ENCODE measurements at regions not wholly inside any gene's neighbourhood (a gene's known extent, or its start where the extent isn't known, plus 50 kb on each side); places are given as distances from the start of the nearest gene placed in this dataset.
"Not testable (repeated sequence)": the region's sequence is repeated elsewhere in the genome, so short reads cannot be mapped to it uniquely, and the experiment has no call there.

DNA sequence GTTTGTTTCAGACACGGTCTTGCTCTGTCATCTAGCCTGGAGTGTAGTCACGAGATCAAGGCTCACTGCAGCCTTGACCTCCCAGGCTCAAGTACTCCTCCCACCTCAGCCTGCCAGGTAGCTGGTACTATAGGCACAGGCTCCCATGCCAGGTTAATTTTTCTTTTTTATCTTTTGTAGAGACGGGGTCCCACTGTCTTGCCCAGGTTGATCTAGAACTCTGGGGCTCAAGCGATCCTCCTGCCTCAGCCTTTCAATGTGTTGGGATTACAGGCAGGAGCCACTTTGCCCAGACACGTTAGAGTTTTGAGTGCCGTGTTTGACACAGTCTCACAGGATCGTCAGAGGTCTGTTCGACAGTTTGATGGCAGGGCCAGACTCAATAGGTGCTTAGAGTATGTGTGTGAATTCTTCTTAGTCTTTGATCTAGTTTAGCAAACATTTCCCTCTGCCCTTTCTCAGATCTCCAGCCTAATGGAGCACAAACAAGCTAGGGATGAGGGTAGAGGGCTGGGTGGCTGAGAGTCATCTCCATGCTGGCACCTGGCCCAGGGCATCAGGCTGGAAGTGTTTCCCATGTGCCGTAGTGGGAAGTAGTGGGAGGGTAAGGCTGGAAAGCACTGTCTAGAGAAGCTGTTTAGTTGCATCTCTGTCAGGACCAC lies 66.1 kb upstream of the DLG1 start:
- WGBS, 2 donors: 74 to 84% methylated on average over 9 of the region's 9 CpGs
- H3K27me3 ChIP-seq: no peaks in the 10 kb centered on the region
- TF ChIP-seq EP300 (IDR thresholded peaks at IDR 0.05) (no peak), POLR2A (IDR thresholded peaks at IDR 0.05) (no peak)
- TF ChIP-seq, protein P1, sequence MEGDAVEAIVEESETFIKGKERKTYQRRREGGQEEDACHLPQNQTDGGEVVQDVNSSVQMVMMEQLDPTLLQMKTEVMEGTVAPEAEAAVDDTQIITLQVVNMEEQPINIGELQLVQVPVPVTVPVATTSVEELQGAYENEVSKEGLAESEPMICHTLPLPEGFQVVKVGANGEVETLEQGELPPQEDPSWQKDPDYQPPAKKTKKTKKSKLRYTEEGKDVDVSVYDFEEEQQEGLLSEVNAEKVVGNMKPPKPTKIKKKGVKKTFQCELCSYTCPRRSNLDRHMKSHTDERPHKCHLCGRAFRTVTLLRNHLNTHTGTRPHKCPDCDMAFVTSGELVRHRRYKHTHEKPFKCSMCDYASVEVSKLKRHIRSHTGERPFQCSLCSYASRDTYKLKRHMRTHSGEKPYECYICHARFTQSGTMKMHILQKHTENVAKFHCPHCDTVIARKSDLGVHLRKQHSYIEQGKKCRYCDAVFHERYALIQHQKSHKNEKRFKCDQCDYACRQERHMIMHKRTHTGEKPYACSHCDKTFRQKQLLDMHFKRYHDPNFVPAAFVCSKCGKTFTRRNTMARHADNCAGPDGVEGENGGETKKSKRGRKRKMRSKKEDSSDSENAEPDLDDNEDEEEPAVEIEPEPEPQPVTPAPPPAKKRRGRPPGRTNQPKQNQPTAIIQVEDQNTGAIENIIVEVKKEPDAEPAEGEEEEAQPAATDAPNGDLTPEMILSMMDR (IDR thresholded peaks at IDR 0.05): no peak
- no peak overlapping the region for H3K27ac ChIP-seq
- H3K36me3 ChIP-seq: no peaks in the 10 kb centered on the region
- no peak for DNase-seq (ENCODE audit: low spot score in 2 of 2)
- H3K4me1 ChIP-seq: peaks cover 0 to 13% (median 4%) of the 10 kb centered on the region in 4 donors
- H3K9me3 ChIP-seq: peaks cover 0 to 7% (median 2%) of the 10 kb centered on the region in 4 donors
- no peak overlapping the region for H3K4me3 ChIP-seq

DNA sequence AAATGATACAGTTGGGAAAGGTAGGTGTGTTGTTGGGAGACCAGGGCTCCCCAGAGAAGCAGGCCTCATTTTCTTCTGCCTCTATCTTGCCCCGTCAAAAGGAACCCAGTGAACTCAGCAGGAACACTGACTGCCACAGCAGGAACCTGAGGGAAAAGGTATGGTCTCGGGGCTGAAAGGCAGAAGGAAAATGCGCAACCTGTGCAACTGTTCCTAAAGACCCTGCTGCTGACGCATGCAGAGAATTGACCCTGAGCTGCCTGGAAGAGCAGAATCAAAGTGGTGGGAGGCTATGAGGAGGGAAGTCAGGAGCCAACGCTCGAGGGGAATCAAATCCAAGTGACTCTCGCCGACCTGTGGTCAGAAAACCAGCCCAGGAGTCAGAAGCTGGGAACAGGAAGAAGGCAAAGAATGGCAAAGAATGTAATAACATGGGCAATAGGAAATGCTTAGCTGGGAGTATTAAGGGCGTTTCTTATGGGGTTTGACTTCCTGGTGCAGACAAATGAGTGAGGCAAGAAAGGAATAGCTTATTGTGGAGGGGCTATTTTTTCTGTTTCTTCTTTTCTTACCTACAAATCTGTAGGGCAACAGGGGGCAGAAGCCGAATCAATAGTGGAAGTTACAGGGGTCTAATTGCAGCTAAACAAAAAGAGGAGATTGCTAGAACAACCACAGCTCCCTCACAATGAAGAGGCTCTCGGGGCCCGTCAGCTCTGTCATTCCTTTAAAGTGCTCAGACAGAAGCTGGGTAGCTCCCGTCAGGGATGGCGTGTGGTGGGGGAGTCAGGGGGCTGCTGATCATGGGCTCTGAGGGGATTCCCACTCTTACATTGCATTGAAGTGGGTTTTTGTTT lies 65.4 kb upstream of the DLG1 start:
- H3K4me1 ChIP-seq: peaks cover 0 to 13% (median 4%) of the 10 kb centered on the region in 4 donors
- H3K27me3 ChIP-seq: no peaks in the 10 kb centered on the region
- H3K36me3 ChIP-seq: no peaks in the 10 kb centered on the region
- no peak overlapping the region for H3K27ac ChIP-seq
- no peak for DNase-seq (ENCODE audit: low spot score in 2 of 2)
- WGBS, 2 donors: 79 to 85% methylated on average over 14 of the region's 14 CpGs
- peaks cover 0 to 7% (median 2%) of the 10 kb centered on the region in 4 donors for H3K9me3 ChIP-seq
- TF ChIP-seq EP300 (IDR thresholded peaks at IDR 0.05) (no peak), POLR2A (IDR thresholded peaks at IDR 0.05) (no peak)
- TF ChIP-seq, protein P1 (IDR thresholded peaks at IDR 0.05): no peak
- H3K4me3 ChIP-seq: no peak overlapping the region

DNA sequence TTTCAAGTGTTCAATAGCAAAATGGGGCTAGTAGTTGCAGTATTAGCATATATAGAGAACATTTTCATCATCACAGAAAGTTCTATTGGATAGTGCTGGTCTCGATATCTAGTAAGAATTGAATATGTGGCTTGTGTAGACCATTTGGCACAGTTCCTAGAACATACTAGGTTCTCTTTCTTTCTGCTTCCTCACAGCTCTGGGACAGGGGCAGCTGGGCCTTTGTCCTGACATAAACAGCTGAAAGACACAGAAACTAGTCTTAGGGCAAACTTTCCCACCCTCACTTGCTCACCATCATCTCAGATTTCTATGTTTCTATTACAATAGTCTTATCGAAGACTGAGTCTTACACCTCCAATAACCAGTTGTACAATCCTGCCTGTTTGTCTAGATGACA lies 63.7 kb upstream of the DLG1 start:
- H3K36me3 ChIP-seq: no peaks in the 10 kb centered on the region
- no peaks in the 10 kb centered on the region for H3K27me3 ChIP-seq
- peaks cover 0 to 7% (median 2%) of the 10 kb centered on the region in 4 donors for H3K9me3 ChIP-seq
- TF ChIP-seq, protein P1 (IDR thresholded peaks at IDR 0.05): no peak
- no peak for TF ChIP-seq EP300 (IDR thresholded peaks at IDR 0.05)
- no peak for TF ChIP-seq POLR2A (IDR thresholded peaks at IDR 0.05)
- no peak overlapping the region for H3K4me3 ChIP-seq
- H3K4me1 ChIP-seq: peaks cover 0 to 9% (median 2%) of the 10 kb centered on the region in 4 donors
- H3K27ac ChIP-seq: no peak overlapping the region
- no peak for DNase-seq (ENCODE audit: low spot score in 2 of 2)
- WGBS, 2 donors: 40 to 50% methylated on average over 2 of the region's 2 CpGs

DNA sequence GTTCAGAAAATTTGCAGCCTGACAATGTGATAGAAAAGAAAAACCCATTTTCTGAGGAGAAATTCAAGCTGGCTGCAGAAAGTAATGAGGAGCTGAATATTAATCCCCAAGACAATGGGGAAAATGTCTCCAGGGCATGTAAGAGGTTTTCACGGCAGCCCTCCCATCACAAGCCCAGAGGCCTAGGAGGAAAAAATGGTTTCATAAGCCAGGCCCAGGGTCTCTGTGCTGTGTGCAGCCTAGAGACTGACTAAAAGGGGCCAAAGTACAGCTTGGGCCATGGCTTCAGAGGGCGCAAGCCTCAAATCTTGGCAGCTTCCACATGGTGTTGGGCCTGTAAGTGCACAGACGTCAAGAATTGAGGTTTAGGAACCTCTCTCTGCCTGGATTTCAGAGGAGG lies 61.7 kb upstream of the DLG1 start:
- not testable (repeated sequence) for H3K27me3 ChIP-seq; DNase-seq (ENCODE audit: low spot score in 2 of 2); H3K4me3 ChIP-seq; H3K9me3 ChIP-seq; H3K27ac ChIP-seq; H3K36me3 ChIP-seq
- H3K4me1 ChIP-seq: peaks cover 0 to 12% (median 7%) of the 10 kb centered on the region in 4 donors
- WGBS, 2 donors: 92 to 96% methylated on average over 3 of the region's 3 CpGs

DNA sequence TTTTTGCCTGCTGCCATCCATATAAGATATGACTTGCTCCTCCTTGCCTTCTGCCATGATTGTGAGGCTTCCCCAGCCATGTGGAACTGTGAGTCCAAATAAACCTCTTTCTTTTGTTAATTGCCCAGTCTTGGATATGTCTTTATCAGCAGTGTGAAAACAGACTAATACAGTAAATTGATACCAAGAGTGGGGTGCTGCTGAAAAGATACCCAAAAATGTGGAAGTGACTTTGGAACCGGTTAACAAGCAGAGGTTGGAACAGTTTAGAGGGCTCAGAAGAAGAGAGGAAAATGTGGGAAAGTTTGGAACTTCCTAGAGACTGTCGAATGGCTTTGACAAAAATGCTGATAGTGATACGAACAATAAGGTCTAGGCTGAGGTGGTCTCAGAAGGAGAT lies 61.1 kb upstream of the DLG1 start:
- H3K27ac ChIP-seq; H3K4me3 ChIP-seq; H3K27me3 ChIP-seq; DNase-seq (ENCODE audit: low spot score in 2 of 2); H3K36me3 ChIP-seq; H3K9me3 ChIP-seq: not testable (repeated sequence)
- peaks cover 0 to 18% (median 10%) of the 10 kb centered on the region in 4 donors for H3K4me1 ChIP-seq
- WGBS, 2 donors: 98 to 99% methylated on average over 3 of the region's 3 CpGs

DNA sequence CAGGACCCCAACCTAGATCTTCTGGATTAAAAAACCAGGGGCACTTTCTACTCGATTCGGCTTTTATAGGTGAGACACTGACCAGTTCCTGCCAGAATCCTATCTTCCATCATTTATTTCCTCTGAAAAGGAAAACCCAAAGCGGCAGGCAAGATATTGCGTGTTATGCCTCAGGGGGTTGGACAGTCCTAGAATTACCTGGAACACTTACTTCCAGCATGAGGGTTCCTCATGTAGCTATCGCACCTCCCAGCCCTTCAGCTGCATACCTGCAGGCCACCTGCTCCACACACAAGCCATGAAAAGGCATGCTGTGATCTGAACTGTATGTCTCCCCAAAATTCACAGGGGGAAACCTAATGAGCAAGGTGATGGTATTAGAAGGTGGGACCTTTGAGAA lies 58.3 kb upstream of the DLG1 start:
- H3K9me3 ChIP-seq: peaks cover 0 to 7% (median 2%) of the 10 kb centered on the region in 4 donors
- no peaks in the 10 kb centered on the region for H3K36me3 ChIP-seq
- H3K27ac ChIP-seq: peak overlapping the region in 1 of 4 donors; percentile 59
- peak overlapping the region in 2 of 4 donors; percentile 13 to 14 for H3K4me3 ChIP-seq
- H3K27me3 ChIP-seq: no peaks in the 10 kb centered on the region
- H3K4me1 ChIP-seq: peaks cover 0 to 25% (median 13%) of the 10 kb centered on the region in 4 donors
- DNase-seq (ENCODE audit: low spot score in 2 of 2): no peak
- TF ChIP-seq EP300 (IDR thresholded peaks at IDR 0.05) (no peak), POLR2A (IDR thresholded peaks at IDR 0.05) (no peak)
- TF ChIP-seq, protein P1 (IDR thresholded peaks at IDR 0.05): no peak
- 83 to 94% methylated on average over 5 of the region's 5 CpGs for WGBS, 2 donors
